Nephron (organoid): ENCODE measurements at regions not wholly inside any gene's neighbourhood (a gene's known extent, or its start where the extent isn't known, plus 50 kb on each side); places are given as distances from the start of the nearest gene placed in this dataset.
A peak's percentile ranks its signal among the peaks of the same experiment; 100 is the strongest.

Source experiments
- H3K27ac Mint-ChIP-seq, 3 experiments: 2 replicates each; pipeline ENCODE4 v1.8.0; 2020; ENCODE audit warnings: mixed read lengths in 3 of 3, mild to moderate bottlenecking in 2 of 3, moderate library complexity in 1 of 3
- H3K27me3 Mint-ChIP-seq: 2 replicates; pipeline ENCODE4 v1.8.0; 2021; ENCODE audit warnings: low read depth, mild to moderate bottlenecking, moderate library complexity, mixed read lengths
- H3K36me3 Mint-ChIP-seq: 2 replicates; pipeline ENCODE4 v1.8.0; 2020; ENCODE audit warnings: low read depth, mixed read lengths
- H3K4me1 Mint-ChIP-seq: 2 replicates; pipeline ENCODE4 v1.8.0; 2020; ENCODE audit warnings: mixed read lengths
- H3K4me3 Mint-ChIP-seq, 3 experiments: 2 replicates each; pipeline ENCODE4 v1.8.0; 2020; ENCODE audit warnings: mild to moderate bottlenecking in 3 of 3, mixed read lengths in 3 of 3, moderate library complexity in 2 of 3
- H3K9me3 Mint-ChIP-seq: 2 replicates; pipeline ENCODE4 v1.8.0; 2020; ENCODE audit warnings: mixed read lengths
- CTCF ChIP-seq, 3 experiments: fragments of 200-600 bp; sonication (generic); IDR thresholded peaks; one replicate each; pipeline ENCODE4 v1.5.0; 2021; ENCODE audit warnings: antibody characterized with exemption in 3 of 3; ENCODE audit not compliant: unreplicated experiment in 3 of 3

GRCh38 chr6:43868467-43868866, 98.5 kb downstream of the VEGFA start:
- H3K27me3 Mint-ChIP-seq: peaks cover 40% of the 10 kb centered on the region
- no peaks in the 10 kb centered on the region for H3K9me3 Mint-ChIP-seq
- H3K4me3 Mint-ChIP-seq: peak overlapping the region in 1 of 3 experiments; percentile 6
- H3K27ac Mint-ChIP-seq: peak overlapping the region in 2 of 3 experiments; percentile 55 to 75
- TF ChIP-seq CTCF (IDR thresholded peaks at IDR 0.05; ENCODE audit: unreplicated experiment in 3 of 3): no peak
- no peaks in the 10 kb centered on the region for H3K36me3 Mint-ChIP-seq
- peaks cover 56% of the 10 kb centered on the region for H3K4me1 Mint-ChIP-seq

- Mint-ChIP-seq H3K27me3 (peaks cover 42% of the 10 kb centered on the region), H3K36me3 (no peaks in the 10 kb centered on the region), H3K9me3 (no peaks in the 10 kb centered on the region), H3K27ac (peak overlapping the region in 2 of 3 experiments; percentile 55 to 80), H3K4me3 (no peak overlapping the region), H3K4me1 (peaks cover 52% of the 10 kb centered on the region)
- TF ChIP-seq CTCF (IDR thresholded peaks at IDR 0.05; ENCODE audit: unreplicated experiment in 3 of 3): no peak
Measured at GRCh38 chr6:43867996-43868395, 98.0 kb downstream of the VEGFA start.

GRCh38 chr6:43867246-43867645, 97.2 kb downstream of the VEGFA start:
- Mint-ChIP-seq H3K27me3 (peaks cover 41% of the 10 kb centered on the region), H3K4me1 (peaks cover 51% of the 10 kb centered on the region), H3K9me3 (no peaks in the 10 kb centered on the region), H3K4me3 (no peak overlapping the region), H3K36me3 (no peaks in the 10 kb centered on the region), H3K27ac (peak overlapping the region in 1 of 3 experiments; percentile 80)
- TF ChIP-seq CTCF (IDR thresholded peaks at IDR 0.05; ENCODE audit: unreplicated experiment in 3 of 3): no peak

- Mint-ChIP-seq H3K27ac (peak overlapping the region; percentile 87 to 94 (median 93)), H3K36me3 (no peaks in the 10 kb centered on the region), H3K4me1 (peaks cover 46% of the 10 kb centered on the region), H3K27me3 (peaks cover 37% of the 10 kb centered on the region), H3K9me3 (no peaks in the 10 kb centered on the region), H3K4me3 (peak overlapping the region; percentile 28 to 39 (median 29))
- no peak for TF ChIP-seq CTCF (IDR thresholded peaks at IDR 0.05; ENCODE audit: unreplicated experiment in 3 of 3)
Measured at GRCh38 chr6:43865932-43866645, 96.1 kb downstream of the VEGFA start.

GRCh38 chr6:43865086-43865485, 95.1 kb downstream of the VEGFA start:
- H3K4me1 Mint-ChIP-seq: peaks cover 40% of the 10 kb centered on the region
- peak overlapping the region in 2 of 3 experiments; percentile 25 to 93 for H3K27ac Mint-ChIP-seq
- H3K4me3 Mint-ChIP-seq: no peak overlapping the region
- TF ChIP-seq CTCF (IDR thresholded peaks at IDR 0.05; ENCODE audit: unreplicated experiment in 3 of 3): no peak
- H3K27me3 Mint-ChIP-seq: peaks cover 42% of the 10 kb centered on the region
- H3K36me3 Mint-ChIP-seq: no peaks in the 10 kb centered on the region
- H3K9me3 Mint-ChIP-seq: no peaks in the 10 kb centered on the region

- Mint-ChIP-seq H3K4me1 (peaks cover 40% of the 10 kb centered on the region), H3K27me3 (peaks cover 40% of the 10 kb centered on the region), H3K9me3 (no peaks in the 10 kb centered on the region), H3K36me3 (no peaks in the 10 kb centered on the region), H3K4me3 (no peak overlapping the region), H3K27ac (no peak overlapping the region)
- TF ChIP-seq CTCF (IDR thresholded peaks at IDR 0.05; ENCODE audit: unreplicated experiment in 3 of 3): no peak
Measured at GRCh38 chr6:43862925-43863324, 92.9 kb downstream of the VEGFA start.
